GM21528 (cell line): ENCODE measurements at regions not wholly inside any gene's neighbourhood (a gene's known extent, or its start where the extent isn't known, plus 50 kb on each side); places are given as distances from the start of the nearest gene placed in this dataset.
A peak's percentile ranks its signal among the peaks of the same experiment; 100 is the strongest.

ENCODE experiments used
- ATAC-seq: cut with Tn5 transposase; IDR thresholded peaks from one replicate; pipeline ENCODE4 v1.9.1; 2021; ENCODE audit warnings: mild to moderate bottlenecking, moderate library complexity; ENCODE audit not compliant: unreplicated experiment, low FRiP score

DNA sequence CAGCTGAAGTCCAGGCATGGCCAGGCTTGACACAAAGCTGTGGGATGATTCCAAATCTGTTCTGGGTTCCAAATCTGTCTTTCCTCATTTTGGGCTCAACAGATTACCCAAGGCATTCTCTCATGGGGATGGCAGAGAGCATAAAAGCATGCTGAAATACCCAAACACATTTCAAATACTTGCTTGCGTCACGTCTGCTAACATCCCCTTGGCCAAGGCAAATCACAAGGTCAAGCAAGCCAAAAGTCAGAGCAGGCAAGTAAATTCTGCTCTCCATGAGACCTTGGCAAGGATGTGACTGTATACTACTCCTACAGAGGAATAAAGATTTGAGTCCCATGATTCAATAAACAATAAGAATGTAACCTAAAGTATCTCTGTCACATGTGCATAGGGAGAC is 306.7 kb downstream of the EPB41L4A start:
- ATAC-seq: no peak

DNA sequence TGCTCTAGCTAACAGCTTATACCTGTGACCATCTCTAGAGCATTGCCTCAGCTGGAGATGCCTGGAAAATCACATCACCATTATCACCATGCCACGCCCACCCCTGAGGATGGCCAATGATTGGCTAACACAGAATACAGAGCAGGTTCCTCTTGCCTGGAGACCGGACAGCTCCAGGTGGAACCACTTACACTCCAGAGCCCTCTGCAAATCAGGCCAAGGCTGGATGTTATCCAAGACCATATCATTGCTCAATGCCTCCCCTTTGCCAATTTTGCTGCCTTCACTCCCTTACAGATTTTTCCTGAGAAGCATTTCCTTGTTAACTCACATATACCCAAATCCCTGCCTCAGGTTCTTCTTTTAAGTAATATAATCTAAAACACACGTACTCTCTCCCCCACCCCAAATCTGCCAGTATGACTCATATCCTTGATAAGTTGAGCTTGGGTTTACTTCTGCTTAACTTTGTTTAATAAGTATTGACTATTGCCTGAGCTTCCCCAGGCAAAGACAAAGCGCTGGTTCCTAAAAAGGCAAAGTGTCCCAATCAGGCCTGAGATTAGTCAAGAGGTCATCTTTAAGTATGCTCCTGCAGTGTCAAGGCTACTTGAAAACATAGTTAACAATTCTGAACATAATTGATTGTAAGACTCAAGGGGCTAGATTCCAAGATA is 309.6 kb downstream of the EPB41L4A start:
- ATAC-seq: no peak

DNA sequence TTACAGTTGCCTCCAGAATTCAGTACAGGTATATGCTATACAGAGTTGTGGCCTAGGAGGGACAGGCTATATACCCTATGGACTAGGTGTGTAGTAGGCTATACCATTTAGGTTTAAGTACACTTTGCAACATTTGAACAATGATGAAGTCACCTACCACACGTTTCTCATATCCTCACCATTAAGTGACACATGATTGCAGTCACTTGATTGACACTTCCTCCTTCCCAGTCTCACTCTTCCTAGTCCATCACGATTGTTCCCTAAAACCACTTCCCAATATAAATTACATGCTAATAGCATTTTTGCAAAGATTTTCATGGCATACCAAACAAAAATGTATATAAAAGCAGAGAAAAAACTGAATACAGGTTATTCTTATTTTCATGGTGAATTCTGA is 312.2 kb downstream of the EPB41L4A start:
- ATAC-seq: no peak

DNA sequence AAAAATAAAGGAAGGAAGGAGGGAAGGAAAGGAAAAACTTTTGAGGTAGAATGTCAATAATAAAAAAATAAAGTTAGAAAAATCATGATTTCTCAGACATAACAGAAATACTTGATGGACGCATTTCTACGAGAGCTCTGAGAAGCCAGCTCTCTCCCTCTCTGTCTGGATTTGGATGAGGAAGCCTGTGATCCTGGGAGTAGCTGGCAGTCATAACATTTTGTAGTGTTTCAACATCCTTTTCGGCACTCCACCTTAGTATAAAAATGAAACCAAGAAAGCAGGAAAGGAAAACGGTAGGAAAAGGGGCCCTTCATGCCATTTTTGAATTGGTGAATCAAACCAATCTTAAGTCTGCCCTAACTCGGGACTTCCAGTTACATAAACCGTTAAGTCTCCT is 321.3 kb downstream of the EPB41L4A start:
- no peak for ATAC-seq

DNA sequence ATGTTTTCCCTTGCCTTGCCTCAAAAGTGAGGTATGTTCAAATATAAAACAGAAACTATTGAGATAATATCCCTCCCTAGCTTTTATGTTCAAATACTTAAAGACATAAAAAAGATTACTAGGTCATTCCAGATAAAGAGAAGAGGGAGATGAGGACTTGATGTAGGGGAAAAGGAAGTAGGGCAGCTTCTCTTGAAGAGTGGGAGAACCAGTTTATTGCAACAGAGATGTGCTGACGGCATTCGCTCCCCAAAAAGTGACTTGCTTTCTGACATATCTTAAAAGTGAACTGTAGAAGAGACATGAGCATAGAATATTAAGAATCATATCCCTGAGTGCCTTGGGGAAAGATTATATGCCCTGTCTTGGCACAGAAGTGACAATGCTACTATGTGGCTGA is 330.2 kb upstream of the NREP start:
- ATAC-seq: no peak

DNA sequence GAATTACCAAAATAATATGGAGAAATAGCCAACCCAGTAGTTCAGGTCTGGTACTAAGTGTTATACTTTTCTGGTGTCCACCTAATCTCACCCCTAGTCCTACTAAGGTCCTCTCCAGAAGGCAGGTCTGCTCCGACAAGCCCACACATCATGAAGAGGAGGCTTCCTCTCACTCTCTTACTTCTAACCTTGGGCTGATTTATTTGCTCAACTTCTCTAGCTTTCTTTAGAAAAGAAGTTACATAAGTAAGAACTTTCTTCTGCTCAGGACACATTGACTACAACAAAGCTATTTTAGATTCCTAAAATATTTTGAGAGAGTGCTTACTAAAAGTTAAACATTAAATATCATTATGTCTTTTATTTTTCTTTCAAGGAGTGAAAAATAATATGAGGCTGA is 329.7 kb upstream of the NREP start:
- ATAC-seq: no peak

DNA sequence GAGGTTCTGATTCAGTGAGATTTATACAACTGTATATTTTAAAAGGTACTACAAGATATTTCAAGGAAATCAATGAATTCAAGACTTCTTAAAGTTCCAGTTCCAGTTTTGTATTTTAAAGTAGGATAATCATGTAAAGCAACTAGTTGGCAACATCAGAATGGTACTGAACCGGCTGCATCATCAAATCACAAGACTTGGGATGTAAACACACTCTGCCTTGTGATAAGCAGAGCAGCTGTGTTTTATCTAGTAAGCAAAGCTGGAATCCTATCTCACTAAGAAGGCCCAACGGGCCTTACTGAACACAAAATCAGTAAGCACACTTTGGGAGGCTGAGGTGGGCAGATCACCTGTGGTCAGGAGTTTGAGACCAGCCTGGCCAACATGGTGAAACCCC is 327.2 kb upstream of the NREP start:
- ATAC-seq: no peak

DNA sequence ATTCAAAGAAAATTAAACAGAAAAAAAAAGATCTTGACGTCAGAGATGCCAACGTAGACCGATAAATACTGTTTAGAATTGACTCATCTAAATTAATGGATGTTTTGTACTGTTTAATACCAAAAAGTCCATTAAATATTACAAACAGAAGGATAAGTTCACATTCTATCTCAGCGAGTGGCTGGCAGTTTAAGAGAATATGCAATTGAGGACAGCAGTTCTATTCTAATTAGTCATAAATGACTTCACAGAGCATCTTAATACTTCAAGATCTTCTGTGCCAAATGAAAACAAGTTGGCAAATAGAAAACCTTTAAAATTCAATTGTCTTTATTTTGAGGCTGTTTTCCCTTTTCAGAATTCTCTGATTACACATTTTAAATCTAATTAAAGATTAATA is 326.6 kb upstream of the NREP start:
- no peak for ATAC-seq

DNA sequence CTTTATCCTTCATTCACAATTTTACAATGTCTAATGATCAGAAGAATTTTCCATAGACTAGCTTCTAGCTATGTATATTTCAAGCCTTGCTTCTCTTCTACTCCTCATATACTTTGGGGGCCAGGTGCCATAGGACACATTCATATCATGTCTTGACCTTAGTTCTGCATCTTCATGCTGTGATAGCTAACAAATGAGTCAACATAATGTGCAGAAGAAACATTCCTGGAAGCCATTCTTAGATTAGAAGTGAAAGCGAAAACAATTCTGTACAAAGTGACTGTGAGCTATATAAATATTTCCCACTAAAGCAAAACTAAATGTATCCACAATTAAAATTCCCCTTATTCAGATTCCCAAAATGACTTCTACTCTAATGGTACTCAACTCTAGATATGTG is 320.2 kb upstream of the NREP start:
- ATAC-seq: peak; percentile 78

DNA sequence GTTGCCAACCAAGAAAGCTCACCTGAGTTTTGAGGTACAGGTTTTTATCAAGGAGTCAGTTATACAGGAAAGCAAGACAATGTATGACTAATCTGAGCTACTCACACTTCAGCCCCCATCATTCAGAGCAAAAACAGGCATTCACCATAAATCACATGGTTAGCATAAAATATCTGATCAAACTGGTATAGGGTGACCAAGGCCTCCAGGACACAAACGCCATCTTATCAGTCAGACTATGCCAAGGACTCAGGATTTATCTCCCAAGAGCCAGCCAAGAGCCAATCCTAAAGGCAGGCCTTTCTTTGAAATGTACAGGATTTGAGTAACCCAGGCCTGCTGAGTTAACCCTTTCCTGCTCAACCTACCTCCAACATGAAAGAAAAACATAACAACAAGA is 313.0 kb upstream of the NREP start:
- ATAC-seq: no peak

DNA sequence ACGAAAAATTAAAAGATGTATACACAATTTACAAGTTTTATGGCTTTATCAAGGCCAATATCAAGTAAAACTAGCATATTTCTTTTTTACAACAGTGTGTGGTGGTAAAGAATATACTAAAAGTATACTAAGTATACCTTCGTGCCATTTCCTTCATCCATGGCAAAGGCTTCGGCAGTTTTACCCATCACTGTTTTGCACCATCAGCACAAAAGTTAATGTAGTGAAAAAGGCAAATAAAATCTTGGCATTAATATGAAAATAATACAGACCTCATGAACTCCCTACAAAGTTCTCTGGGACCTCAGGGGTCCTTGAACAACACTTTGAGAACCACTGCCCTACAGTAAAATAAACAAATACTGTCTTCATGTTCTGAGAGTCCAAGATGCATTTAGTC is 312.3 kb upstream of the NREP start:
- ATAC-seq: no peak

DNA sequence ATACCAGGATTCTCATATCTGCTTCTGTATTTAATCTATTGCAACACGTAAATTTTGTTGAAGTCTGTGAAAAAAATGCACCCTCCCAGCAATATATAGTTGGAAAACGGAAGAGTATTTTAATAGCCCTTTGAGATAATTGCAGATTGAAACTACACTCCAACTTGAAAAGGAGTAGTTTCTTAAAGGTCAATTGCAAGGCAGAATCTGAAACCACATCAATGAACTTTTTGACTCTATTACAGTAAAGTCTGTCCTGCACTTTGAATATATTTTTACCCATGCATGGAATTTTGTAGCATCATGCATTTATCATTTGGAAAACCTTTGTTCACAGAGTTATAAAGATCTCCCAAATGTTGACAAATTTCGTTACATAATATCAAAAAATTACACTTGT is 311.6 kb upstream of the NREP start:
- no peak for ATAC-seq

DNA sequence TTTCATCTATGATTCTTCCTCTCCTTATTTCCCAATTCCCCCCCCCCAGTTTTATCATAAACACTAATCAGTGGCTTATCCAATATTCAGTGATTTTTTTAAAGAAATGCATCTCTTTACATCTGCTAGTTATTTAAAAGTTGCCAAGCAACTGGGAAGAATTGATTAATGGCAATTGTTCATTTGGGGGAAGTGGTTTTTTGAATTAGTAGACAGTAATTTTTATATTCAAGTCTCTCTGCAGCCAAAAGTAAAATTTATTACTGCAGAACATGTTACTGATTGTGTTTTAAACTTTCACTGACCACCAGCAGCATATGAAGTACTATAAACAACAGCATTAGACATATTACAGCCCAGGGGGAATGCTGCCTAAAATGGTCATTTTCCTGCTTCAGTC is 308.8 kb upstream of the NREP start:
- no peak for ATAC-seq

DNA sequence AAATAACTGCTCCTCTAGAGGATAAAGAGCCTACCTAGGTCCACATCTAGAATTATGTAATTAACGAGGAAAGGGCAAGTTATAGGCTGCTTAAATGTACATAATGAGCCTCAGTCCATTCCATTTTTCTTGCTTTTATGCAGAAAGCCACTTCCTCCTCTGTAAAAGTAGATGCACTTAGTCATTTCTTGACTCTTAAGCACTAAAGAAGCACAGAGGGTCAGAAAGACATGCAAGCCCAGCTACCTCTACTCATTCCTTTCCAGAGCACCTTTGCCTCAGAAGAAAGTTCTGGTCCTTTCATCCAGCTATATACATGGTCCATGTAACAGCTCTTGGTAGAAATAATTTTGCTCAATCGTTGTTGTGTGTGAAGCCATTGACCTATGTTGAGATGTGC is 308.0 kb upstream of the NREP start:
- ATAC-seq: no peak

DNA sequence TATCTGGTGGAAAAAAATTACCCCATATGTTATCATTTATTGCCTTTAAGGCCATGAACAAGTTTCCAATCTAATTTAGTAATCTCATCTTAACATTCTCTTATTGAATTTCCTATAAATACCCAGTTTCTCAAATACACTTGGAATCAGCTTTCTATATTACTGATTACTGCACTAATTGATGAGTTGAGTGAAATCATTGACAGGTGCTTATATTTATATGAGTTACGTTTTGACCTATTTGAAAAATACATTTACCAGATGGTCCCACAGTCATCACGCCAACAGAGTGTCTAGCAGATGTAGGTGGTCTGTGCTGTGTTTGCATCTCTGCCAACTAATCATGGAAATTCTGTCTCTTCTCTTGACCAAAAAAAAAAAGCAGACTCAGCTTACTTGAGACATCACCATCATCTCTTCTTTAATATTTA is 307.3 kb upstream of the NREP start:
- ATAC-seq: no peak

DNA sequence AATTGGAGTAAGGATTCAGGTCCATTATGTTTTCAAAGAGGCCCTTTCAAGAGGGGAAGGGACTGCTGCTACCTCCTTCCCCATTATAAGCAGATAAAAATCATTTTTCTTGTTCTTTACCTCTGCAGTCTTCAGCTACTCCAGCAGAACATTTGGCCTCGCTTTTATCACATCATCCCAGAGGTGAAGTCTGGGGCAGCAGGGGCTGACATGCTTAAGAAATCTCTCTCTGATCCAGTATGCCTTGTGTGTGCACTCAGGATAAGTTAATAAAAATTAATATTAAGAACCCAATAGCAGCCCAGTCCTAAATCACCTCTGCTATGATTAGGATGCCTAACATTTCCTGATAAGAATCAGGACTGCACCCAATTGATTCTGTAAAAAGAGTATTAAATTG is 306.9 kb upstream of the NREP start:
- ATAC-seq: no peak

DNA sequence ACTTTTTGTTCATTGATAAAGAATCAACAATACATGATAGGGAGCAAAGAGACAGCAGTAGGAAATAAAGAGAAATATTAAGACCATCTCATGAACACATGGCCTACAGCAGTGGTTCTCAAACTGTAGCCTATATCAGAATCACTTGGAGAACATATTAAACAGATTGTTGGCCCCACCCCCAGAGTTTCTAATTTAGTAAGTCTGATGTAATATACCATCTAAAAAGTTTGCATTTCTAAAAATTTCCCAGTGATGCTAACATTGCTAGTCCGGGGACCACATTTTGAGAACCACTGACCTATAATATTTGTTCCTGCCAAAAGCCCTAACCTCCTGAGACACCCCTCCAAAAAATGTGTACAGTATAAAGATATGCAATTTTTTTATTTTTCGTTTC is 306.2 kb upstream of the NREP start:
- ATAC-seq: no peak

DNA sequence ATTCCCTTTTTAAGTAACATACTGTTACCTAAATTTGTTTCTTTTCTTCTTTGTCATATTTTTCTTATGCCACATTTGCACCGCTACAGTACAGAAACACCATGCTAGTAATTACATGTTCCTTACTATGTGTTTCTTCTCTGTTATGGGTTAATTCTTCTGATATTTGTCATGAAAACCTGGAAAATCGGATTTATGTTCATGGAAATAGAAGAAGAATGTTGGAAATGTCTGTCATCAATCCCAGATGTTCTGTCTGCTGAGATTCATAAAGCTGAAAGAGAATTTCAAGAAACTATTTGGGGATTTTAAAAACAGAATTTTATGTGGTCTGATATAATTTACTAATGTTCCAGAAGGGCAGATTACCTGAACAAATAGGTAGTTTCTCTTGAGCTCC is 305.2 kb upstream of the NREP start:
- no peak for ATAC-seq

DNA sequence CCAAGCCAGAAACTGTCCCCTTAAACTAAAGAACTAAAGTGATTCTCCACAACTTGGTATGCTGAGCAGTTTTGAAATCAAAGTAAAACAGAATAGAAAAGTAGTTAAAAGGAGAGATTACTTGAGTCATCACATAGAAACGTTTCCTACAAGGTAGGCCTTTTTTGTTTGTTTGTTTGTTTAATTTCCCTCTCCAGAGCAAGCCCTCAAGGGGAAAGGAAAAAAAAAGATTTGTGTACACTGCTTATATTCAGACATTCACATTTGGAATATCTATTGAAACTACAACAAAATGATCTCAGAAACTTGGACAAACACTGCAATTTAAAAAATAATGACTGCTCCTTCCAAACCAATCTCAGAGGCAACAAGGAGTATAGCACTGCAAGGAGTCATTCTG is 304.7 kb upstream of the NREP start:
- no peak for ATAC-seq

DNA sequence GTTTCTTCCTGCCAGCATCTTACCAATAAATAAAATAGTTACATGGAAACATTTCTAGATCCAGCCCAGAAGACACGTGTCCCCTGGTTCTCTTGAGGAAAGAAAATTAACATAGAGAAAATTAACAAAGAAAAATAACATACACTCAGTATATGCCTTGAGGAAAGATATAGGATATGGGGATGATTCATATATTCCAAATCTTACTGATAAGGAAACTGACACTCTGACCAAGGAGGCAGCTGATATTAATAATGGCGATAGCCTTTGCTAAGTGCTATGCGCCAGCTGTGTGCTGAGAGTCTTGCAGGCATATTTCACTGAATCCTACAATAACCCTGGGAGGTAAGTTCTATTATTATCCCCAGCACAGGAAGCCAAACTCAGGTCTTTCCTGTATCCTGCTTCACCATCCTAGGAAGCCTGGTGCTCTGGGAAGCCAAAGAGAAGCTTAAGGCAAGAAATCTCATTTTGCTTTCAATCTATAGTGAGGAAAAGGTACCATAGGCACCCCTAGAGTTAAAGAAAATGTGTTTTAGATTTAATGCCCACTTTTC is 302.7 kb upstream of the NREP start:
- ATAC-seq: no peak

DNA sequence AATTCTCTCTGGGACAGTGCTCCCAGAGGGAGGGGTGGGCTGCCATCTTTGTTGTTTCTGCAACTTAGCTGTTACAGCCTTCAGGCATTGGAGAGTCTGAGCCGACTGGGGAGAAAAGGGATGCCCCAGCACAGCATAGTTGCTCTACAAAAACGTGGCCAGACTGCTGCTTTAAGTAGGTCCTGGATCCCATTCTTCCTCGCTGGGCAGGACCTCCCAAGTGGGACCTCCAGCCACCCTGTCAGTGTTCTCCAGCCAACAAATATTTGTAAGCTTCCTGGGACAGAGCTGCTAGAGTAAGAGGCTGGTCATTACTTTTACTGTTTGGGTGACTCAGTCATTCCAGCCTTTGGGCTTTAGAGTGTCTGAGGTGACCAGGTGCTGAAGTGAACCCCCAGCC is 292.7 kb upstream of the NREP start:
- ATAC-seq: no peak

DNA sequence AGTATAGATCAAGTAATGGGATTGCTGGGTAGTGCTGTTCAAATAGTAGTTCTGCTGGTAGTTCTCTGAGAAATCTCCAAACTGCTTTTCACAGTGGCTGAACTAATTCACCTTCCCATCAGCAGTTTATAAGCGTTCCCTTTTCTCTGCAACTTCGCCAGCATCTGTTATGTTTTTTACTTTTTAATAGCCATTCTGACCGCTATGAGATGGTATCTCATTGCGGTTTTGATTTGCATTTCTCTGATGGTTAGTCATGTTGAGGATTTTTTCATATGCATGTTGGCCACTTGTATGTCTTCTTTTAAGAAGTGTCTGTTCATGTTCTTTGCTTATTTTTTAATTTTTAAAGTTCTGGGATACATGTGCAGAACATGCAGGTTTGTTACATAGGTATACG is 279.2 kb upstream of the NREP start:
- no peak for ATAC-seq

DNA sequence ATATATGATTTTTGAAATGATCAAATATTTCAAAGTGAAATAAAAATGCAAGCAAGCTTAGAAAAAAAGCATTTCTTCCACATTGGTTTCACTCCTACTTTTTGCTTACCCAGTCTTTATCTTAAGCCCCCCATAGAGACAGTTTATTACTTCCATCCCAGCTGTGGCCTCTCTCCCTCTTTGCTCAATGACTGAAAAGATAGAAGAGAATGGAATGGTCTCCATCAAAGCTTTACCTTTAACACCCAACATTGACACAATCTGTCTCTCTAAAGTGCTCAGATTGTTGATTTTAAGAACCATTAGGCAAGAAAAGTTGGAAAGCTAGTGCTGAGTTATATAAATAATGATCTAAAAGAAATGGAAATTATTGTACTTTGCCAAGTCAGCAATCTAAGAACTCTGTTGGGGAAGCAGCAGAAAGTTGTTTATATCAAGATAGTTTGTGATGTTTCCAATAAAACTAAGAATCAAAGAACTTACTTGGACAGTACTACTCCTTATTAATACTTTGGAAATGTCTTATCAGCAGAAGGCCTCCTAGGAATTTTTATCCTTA is 277.5 kb upstream of the NREP start:
- no peak for ATAC-seq
